Forelimb muscle (tissue), 1 donor: ENCODE measurements at regions not wholly inside any gene's neighbourhood (a gene's known extent, or its start where the extent isn't known, plus 50 kb on each side); places are given as distances from the start of the nearest gene placed in this dataset.
"Not testable (repeated sequence)": the region's sequence is repeated elsewhere in the genome, so short reads cannot be mapped to it uniquely, and the experiment has no call there.

Experiments
- DNase-seq: peaks from one replicate; pipeline ENCODE4 v3.0.0-alpha.2; 2013; ENCODE audit warnings: low read depth

- no peak for DNase-seq
Observed at GRCh38 chr7:15143936-15144335, 241.4 kb upstream of the DGKB start.

- DNase-seq, result no peak
Observed at GRCh38 chr7:15143121-15143520, 240.6 kb upstream of the DGKB start.

- no peak for DNase-seq
Observed at GRCh38 chr7:15140431-15140830, 237.9 kb upstream of the DGKB start.

- DNase-seq, result no peak
Observed at GRCh38 chr7:15131661-15132060, 229.1 kb upstream of the DGKB start.

- no peak for DNase-seq
Observed at GRCh38 chr7:15130666-15131541, 228.4 kb upstream of the DGKB start.

GRCh38 chr7:15128716-15129115 lies 226.2 kb upstream of the DGKB start:
- DNase-seq, result no peak

GRCh38 chr7:15126653-15127052 lies 224.1 kb upstream of the DGKB start:
- DNase-seq, result not testable (repeated sequence)

GRCh38 chr7:15123901-15124300 lies 221.3 kb upstream of the DGKB start:
- DNase-seq, result no peak

GRCh38 chr7:15113752-15114151 lies 211.2 kb upstream of the DGKB start:
- DNase-seq, result no peak

- DNase-seq, result peak; percentile 6
Observed at GRCh38 chr7:15105711-15106110, 203.2 kb upstream of the DGKB start.

GRCh38 chr7:15104411-15105092 lies 202.0 kb upstream of the DGKB start:
- no peak for DNase-seq

GRCh38 chr7:15099074-15099473 lies 196.5 kb upstream of the DGKB start:
- DNase-seq, result peak; percentile 39

GRCh38 chr7:15096853-15097252 lies 194.3 kb upstream of the DGKB start:
- no peak for DNase-seq

- DNase-seq, result no peak
Observed at GRCh38 chr7:15094989-15095388, 192.4 kb upstream of the DGKB start.

- DNase-seq, result no peak
Observed at GRCh38 chr7:15087771-15088170, 185.2 kb upstream of the DGKB start.

GRCh38 chr7:15086862-15087261 lies 184.3 kb upstream of the DGKB start:
- no peak for DNase-seq

GRCh38 chr7:15086131-15086611 lies 183.6 kb upstream of the DGKB start:
- no peak for DNase-seq

GRCh38 chr7:15085366-15085765 lies 182.8 kb upstream of the DGKB start:
- no peak for DNase-seq

- no peak for DNase-seq
Observed at GRCh38 chr7:15084368-15084767, 181.8 kb upstream of the DGKB start.

- no peak for DNase-seq
Observed at GRCh38 chr7:15081891-15082290, 179.3 kb upstream of the DGKB start.

GRCh38 chr7:15073301-15073700 lies 170.8 kb upstream of the DGKB start:
- no peak for DNase-seq

GRCh38 chr7:15068324-15068723 lies 165.8 kb upstream of the DGKB start:
- DNase-seq, result no peak

- no peak for DNase-seq
Observed at GRCh38 chr7:15057272-15057671, 154.7 kb upstream of the DGKB start.
